ENCODE measurements at regions not wholly inside any gene's neighbourhood (a gene's known extent, or its start where the extent isn't known, plus 50 kb on each side); places are given as distances from the start of the nearest gene placed in this dataset.

DNA sequence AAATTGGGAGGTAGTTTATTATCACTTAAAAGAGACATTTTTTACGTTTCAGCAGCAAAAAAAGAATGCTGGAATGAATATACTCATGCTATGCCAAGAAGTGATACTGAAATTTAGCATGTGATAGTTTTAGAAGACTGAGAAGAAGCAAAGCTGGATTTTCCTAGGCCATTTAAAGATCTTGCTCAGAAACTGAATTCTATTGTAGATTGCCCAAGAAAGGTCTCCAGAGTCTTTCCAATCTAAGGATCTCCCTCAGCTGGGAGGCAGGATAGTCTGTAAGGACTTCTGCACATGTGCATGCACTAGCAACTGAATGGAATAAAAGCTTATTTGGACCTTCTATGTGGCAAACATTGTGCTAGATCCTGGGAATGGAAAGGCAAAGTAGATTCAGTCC, 334.5 kb downstream of the DTWD2 start:
- WGBS, 2 donors, result 61 to 80% methylated on average over 1 of the region's 1 CpG
- DNase-seq, result no peak
- intact Hi-C loops (cut with DNase I), result no loop called here
- no peaks in the 10 kb centered on the region for H3K36me3 ChIP-seq
- peaks cover 0 to 6% of the 10 kb centered on the region in 2 donors for H3K4me1 ChIP-seq
- H3K27me3 ChIP-seq, result no peaks in the 10 kb centered on the region
- TF ChIP-seq, protein P1, sequence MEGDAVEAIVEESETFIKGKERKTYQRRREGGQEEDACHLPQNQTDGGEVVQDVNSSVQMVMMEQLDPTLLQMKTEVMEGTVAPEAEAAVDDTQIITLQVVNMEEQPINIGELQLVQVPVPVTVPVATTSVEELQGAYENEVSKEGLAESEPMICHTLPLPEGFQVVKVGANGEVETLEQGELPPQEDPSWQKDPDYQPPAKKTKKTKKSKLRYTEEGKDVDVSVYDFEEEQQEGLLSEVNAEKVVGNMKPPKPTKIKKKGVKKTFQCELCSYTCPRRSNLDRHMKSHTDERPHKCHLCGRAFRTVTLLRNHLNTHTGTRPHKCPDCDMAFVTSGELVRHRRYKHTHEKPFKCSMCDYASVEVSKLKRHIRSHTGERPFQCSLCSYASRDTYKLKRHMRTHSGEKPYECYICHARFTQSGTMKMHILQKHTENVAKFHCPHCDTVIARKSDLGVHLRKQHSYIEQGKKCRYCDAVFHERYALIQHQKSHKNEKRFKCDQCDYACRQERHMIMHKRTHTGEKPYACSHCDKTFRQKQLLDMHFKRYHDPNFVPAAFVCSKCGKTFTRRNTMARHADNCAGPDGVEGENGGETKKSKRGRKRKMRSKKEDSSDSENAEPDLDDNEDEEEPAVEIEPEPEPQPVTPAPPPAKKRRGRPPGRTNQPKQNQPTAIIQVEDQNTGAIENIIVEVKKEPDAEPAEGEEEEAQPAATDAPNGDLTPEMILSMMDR (IDR thresholded peaks at IDR 0.05), result no peak
- no peak for TF ChIP-seq POLR2A (IDR thresholded peaks at IDR 0.05)
- no peak overlapping the region for H3K4me3 ChIP-seq (replicated peaks in 1 of 3)
- no peak overlapping the region for H3K27ac ChIP-seq
- H3K9me3 ChIP-seq, result no peaks in the 10 kb centered on the region

DNA sequence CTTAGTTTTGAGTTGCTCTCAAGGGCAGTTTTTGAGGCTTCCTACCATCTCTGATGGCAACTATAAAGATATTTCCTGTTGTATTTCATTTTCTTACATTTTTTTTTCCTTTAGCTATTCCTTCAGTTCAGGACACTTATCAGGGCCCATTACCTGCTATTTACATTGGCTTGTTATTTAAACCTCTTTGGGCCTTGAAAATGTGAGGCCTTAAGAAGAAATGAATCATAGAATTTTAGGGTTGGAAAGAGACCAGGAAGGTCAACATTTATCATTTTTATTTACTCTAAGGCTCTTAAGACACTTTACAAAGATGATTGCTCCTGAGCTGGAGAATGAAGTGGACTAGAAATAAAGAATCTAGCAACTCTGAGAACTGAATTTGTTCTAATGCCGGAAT, 335.2 kb downstream of the DTWD2 start:
- 89 to 100% methylated on average over 1 of the region's 1 CpG for whole genome bisulfite sequencing, 2 donors
- Histone ChIP-seq H3K4me1 (peaks cover 3 to 10% of the 10 kb centered on the region in 2 donors), H3K27ac (no peak overlapping the region), H3K9me3 (no peaks in the 10 kb centered on the region), H3K4me3 (replicated peaks in 1 of 3) (no peak overlapping the region), H3K27me3 (no peaks in the 10 kb centered on the region), H3K36me3 (no peaks in the 10 kb centered on the region)
- TF ChIP-seq POLR2A (IDR thresholded peaks at IDR 0.05), result no peak
- TF ChIP-seq, protein P1 (IDR thresholded peaks at IDR 0.05), result no peak
- no peak for DNase-seq
- intact Hi-C loops (cut with DNase I), result no loop called here

DNA sequence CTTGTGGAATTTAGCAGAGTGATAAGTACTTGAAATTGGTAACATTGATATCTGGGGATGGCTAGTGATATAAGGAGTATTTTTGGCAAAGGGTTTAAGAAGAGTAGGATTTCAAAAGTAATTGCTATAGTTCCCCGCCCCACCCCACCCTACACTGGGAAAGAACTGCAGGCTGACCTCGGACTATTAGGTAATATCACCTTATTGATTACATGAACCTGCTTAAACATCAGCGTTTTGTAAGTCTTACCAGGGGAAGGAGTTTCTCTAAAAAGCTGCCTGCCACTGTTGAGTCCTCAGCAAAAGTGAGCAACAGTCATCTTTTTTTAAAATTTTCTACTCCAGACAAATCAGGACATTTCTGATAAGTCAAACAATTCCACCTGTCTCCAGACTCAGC, 337.3 kb downstream of the DTWD2 start:
- no peak for DNase-seq
- Histone ChIP-seq H3K36me3 (no peaks in the 10 kb centered on the region), H3K27me3 (no peaks in the 10 kb centered on the region), H3K9me3 (no peaks in the 10 kb centered on the region), H3K4me1 (peaks cover 18 to 20% of the 10 kb centered on the region in 2 donors), H3K27ac (no peak overlapping the region), H3K4me3 (replicated peaks in 1 of 3) (no peak overlapping the region)
- 89 to 94% methylated on average over 3 of the region's 3 CpGs for WGBS, 2 donors
- intact Hi-C loops (cut with DNase I), result no loop called here
- no peak for TF ChIP-seq POLR2A (IDR thresholded peaks at IDR 0.05)
- TF ChIP-seq, protein P1 (IDR thresholded peaks at IDR 0.05), result no peak

DNA sequence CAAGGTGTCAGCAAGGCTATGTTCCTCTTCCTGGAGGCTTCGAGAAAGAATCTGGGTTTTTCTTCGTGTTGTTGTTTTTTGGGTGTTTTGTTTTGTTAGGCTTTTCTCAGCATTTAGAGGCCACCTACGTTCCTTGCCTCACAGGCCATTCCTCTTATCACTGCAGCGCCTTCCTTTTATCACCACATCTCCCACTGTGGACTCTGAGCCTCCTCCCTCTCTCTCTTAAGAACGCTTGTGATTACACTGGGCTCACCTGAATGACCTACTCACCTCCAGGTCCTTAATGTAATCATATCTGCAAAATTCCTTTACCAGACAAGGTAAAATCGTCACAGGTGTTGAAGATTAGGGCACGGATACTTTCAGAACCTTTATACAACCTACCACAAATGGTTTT, 340.8 kb downstream of the DTWD2 start:
- H3K4me3 ChIP-seq (replicated peaks in 1 of 3), result no peak overlapping the region
- TF ChIP-seq POLR2A (IDR thresholded peaks at IDR 0.05), result no peak
- WGBS, 2 donors, result 22 to 38% methylated on average over 7 of the region's 7 CpGs
- no peak for DNase-seq
- H3K36me3 ChIP-seq, result no peaks in the 10 kb centered on the region
- intact Hi-C loops (cut with DNase I), result no loop called here
- H3K27me3 ChIP-seq, result no peaks in the 10 kb centered on the region
- peaks cover 14 to 18% of the 10 kb centered on the region in 2 donors for H3K4me1 ChIP-seq
- H3K9me3 ChIP-seq, result no peaks in the 10 kb centered on the region
- H3K27ac ChIP-seq, result peak overlapping the region; percentile 48 to 79 (median 73)

DNA sequence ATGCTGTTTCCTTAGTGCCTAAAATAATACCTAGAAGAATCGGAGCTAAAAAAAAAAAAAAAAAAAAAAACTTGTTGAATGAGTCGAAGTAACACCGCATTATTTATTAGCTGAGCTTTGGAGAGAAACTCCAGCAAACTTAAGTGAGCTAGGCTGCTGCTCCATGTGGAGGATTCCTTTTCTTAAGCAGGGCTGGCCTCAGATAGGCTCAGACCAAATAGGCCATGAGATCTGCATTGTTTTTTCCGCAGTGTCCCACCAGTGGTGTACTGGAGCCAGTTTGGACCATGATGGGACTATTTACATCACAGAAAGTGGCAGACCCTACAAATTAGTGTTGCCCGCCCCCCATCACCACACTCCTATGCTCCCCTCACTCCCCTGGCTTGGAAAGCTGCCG, 341.4 kb downstream of the DTWD2 start:
- WGBS, 2 donors, result 52 to 53% methylated on average over 6 of the region's 6 CpGs

More for the DNA sequence above, 341.4 kb downstream of the DTWD2 start:
- intact Hi-C loops (cut with DNase I), result no loop called here
- Histone ChIP-seq H3K36me3 (no peaks in the 10 kb centered on the region), H3K4me3 (replicated peaks in 1 of 3) (no peak overlapping the region), H3K9me3 (no peaks in the 10 kb centered on the region), H3K27me3 (no peaks in the 10 kb centered on the region), H3K4me1 (peaks cover 14 to 18% of the 10 kb centered on the region in 2 donors), H3K27ac (peak overlapping the region; percentile 48 to 79 (median 73))
- TF ChIP-seq POLR2A (IDR thresholded peaks at IDR 0.05), result no peak
- TF ChIP-seq, protein P1 (IDR thresholded peaks at IDR 0.05), result no peak
- DNase-seq, result no peak

Data from thyroid gland (tissue), 4 donors.